ENCODE measurements at regions not wholly inside any gene's neighbourhood (a gene's known extent, or its start where the extent isn't known, plus 50 kb on each side); places are given as distances from the start of the nearest gene placed in this dataset.

- DNase-seq (ENCODE audit: low spot score): no peak
- TF ChIP-seq CTCF (IDR thresholded peaks at IDR 0.05; ENCODE audit: extremely low read depth, missing control alignments): no peak
Measured at GRCh38 chr9:129505270-129505902, 115.5 kb downstream of the C9orf50 start.

GRCh38 chr9:129504404-129504803 is 116.5 kb downstream of the C9orf50 start:
- DNase-seq (ENCODE audit: low spot score): peak; percentile 14
- TF ChIP-seq CTCF (IDR thresholded peaks at IDR 0.05; ENCODE audit: extremely low read depth, missing control alignments): no peak

GRCh38 chr9:129501771-129502319 is 119.1 kb downstream of the C9orf50 start:
- no peak for DNase-seq (ENCODE audit: low spot score)
- TF ChIP-seq CTCF (IDR thresholded peaks at IDR 0.05; ENCODE audit: extremely low read depth, missing control alignments): no peak

- no peak for DNase-seq (ENCODE audit: low spot score)
Measured at GRCh38 chr9:129500863-129501770, 119.8 kb downstream of the C9orf50 start.

GRCh38 chr9:129500161-129500862 is 120.6 kb downstream of the C9orf50 start:
- no peak for DNase-seq (ENCODE audit: low spot score)
- TF ChIP-seq CTCF (IDR thresholded peaks at IDR 0.05; ENCODE audit: extremely low read depth, missing control alignments): no peak

More at GRCh38 chr9:129500863-129501770, 119.8 kb downstream of the C9orf50 start:
- TF ChIP-seq CTCF (IDR thresholded peaks at IDR 0.05; ENCODE audit: extremely low read depth, missing control alignments): no peak

GRCh38 chr9:129498451-129499384 is 122.2 kb downstream of the C9orf50 start:
- TF ChIP-seq CTCF (IDR thresholded peaks at IDR 0.05; ENCODE audit: extremely low read depth, missing control alignments): no peak
- peak; percentile 22 for DNase-seq (ENCODE audit: low spot score)

Measured in GM20000 (cell line).